ENCODE measurements at regions not wholly inside any gene's neighbourhood (a gene's known extent, or its start where the extent isn't known, plus 50 kb on each side); places are given as distances from the start of the nearest gene placed in this dataset.
"Not testable (repeated sequence)": the region's sequence is repeated elsewhere in the genome, so short reads cannot be mapped to it uniquely, and the experiment has no call there.

DNA sequence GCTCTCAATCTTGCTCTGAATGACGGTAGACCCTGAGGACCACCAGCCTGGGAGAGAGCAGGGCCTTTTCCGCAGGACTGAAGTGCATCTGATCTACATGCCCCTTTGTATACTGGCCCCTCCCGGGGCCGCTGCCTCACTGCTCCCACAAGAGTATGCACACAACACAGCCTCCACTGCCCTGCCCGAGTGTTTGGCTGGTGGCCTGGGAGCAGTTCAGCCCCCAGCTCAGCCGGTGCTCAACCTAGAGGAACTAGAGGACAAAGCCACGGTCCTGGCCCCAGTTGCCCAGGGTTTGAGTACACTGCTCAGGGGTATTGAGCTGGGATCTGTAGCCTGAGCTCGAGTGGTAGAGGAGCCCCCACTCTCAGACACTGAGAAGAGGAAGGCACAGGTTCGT lies 118.9 kb upstream of the CAB39 start:
- DNase-seq (ENCODE audit: low spot score) = no peak

DNA sequence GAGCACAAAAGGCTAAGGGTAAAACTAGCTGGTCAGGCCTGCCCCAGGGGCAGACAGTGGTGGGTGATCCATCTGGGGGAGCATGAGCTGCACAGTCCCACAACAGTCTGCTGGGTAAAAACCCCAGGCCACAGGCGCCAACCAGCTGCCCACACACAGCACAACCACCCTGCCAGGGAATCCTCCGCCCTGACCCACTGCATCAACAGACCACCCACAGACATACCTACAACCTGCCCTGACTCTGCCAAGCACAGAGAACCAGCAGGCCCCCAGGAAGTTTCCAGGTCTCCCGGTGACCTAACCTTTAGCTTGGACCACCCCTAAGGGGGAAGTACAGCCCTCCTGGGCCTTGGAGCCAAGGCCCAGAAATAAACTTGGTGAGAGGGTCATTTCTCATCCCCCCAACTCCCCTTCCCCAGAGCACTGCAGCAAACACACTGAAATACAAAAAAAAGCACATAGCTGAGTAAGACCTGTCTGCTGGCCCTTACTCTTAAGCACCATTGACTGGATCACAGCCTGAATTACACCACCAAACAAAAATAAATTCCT lies 118.3 kb upstream of the CAB39 start:
- no peak for DNase-seq (ENCODE audit: low spot score)

DNA sequence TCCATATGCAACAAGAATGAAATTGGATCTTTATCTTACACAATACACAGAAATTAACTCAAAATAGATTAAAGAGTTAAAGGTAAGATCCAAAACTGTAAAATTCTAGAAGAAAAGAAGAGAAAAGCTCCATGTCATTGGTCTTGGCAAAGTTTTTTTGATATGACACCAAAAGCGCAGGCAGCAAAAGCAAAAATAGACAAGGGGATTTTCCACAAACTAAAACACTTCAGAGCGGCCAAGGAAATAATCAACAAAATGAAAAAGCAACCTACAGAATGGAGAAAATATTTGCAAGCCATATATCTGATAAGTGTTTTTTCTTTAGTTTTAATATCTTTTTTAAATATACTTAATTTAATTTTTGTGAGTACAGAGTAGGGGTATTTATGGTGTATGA lies 112.8 kb upstream of the CAB39 start:
- no peak for DNase-seq (ENCODE audit: low spot score)

DNA sequence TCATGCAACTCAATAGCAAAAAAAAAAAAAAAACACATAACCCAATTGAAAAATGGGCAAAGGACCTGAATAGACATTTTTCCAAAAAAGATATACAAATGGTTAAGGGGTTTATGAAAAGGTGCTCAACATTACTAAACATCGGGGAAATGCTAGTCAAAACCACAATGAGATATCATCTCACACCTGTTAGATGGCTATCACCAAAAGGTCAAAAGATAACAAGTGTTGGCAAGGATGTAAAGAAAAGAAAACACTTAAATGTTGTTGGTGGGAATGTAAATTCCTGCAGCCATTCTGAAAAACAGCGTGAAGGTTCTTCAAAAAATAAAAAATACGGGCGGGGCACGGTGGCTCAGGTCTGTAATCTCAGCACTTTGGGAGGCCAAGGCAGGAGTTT lies 112.4 kb upstream of the CAB39 start:
- no peak for DNase-seq (ENCODE audit: low spot score)

- DNase-seq (ENCODE audit: low spot score) = no peak
These were observed 111.8 kb upstream of the CAB39 start for GRCh38 chr2:230600881-230601280.

DNA sequence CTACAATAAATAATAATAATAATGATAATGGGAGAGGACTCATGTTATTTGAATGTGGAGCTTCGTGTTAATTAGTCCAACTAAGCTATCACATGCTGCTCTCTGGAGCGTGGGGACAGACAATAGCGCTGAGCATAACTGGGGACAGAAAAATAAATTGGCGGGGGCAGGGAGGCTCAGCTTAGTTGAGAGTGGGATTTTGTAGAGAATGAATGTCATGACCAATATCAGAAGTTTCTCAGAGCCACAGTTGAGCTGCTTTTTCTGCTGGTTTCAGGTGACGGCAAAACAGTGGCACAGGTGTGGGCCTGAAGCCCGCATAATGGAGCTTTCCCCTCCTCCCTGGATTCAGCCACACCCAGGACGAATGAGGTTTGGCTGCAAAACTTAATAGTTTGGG lies 111.1 kb upstream of the CAB39 start:
- DNase-seq (ENCODE audit: low spot score) = no peak

DNA sequence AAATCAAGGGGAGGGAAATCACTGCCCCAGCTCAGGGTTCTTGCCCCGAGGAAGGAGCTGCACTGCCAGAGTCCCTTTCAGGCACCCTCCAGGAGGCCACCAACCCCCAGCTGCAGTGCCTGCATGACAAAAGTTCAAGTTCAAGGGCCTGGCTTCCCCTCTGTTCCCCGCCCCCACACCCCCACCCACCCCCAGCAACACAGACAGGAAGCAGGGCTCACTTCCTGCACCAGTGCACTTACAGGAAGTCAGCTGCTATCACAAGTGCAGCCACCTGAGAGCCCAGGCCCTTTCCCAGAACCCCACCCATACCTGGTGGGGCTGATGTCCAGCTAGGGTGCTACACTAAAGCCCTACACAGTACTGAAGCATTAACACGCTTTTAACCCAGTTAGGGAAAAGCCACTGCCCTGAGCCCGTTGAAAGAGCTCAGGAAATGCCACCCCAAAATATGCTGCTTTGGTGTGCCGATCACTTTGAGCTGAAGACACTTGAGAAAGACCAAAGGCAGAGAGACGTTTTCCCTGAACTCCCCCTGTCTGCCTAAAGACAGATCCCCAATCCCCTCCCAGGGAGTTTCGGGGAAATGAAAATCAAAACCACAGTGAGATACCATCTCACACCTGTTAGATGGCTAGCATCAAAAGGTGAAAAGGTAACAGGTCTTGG lies 109.9 kb upstream of the CAB39 start:
- no peak for DNase-seq (ENCODE audit: low spot score)

GRCh38 chr2:230603317-230603716 lies 109.3 kb upstream of the CAB39 start:
- DNase-seq (ENCODE audit: low spot score) = not testable (repeated sequence)

DNA sequence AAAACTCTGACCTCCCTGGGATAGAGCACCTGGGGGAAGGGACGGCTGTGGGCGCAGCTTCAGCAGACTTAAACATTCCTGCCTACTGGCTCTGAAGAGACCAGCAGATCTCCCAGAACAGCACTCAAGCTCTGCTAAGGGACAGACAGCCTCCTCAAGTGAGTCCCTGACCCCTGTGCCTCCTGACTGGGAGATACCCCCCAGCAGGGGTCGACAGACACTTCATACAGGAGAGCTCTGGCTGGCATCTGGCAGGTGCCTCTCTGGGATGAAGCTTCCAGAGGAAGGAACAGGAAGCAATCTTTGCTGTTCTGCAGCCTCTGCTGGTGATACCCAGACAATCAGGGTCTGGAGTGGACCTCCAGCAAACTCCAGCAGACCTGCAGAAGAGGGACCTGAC lies 108.5 kb upstream of the CAB39 start:
- DNase-seq (ENCODE audit: low spot score) = not testable (repeated sequence)

DNA sequence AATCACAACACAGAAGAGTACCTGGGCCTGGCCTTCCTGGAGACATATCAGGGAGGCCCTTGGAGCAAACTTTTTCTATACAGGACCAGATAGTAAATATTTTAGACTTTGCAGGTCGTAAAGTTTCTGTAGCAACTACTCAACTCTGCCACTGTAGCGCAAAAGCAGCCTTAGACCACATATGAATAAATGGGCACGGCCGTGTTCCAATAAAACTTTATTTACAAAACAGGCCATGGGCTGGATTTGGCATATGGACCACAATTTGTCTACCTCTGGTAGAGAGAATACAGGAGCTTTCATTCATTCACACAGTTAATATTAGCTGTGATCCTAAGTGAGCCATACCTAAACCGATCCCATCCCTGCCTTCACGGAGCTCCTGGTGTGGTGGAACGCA lies 98.6 kb upstream of the CAB39 start:
- DNase-seq (ENCODE audit: low spot score) = no peak

GRCh38 chr2:230614913-230615332 lies 97.7 kb upstream of the CAB39 start:
- DNase-seq (ENCODE audit: low spot score) = no peak

GRCh38 chr2:230617256-230617706 lies 95.4 kb upstream of the CAB39 start:
- not testable (repeated sequence) for DNase-seq (ENCODE audit: low spot score)

GRCh38 chr2:230619491-230619890 lies 93.2 kb upstream of the CAB39 start:
- DNase-seq (ENCODE audit: low spot score) = no peak

- DNase-seq (ENCODE audit: low spot score) = not testable (repeated sequence)
These were observed 87.4 kb upstream of the CAB39 start for GRCh38 chr2:230625220-230625619.

- not testable (repeated sequence) for DNase-seq (ENCODE audit: low spot score)
These were observed 85.6 kb upstream of the CAB39 start for GRCh38 chr2:230627091-230627490.

DNA sequence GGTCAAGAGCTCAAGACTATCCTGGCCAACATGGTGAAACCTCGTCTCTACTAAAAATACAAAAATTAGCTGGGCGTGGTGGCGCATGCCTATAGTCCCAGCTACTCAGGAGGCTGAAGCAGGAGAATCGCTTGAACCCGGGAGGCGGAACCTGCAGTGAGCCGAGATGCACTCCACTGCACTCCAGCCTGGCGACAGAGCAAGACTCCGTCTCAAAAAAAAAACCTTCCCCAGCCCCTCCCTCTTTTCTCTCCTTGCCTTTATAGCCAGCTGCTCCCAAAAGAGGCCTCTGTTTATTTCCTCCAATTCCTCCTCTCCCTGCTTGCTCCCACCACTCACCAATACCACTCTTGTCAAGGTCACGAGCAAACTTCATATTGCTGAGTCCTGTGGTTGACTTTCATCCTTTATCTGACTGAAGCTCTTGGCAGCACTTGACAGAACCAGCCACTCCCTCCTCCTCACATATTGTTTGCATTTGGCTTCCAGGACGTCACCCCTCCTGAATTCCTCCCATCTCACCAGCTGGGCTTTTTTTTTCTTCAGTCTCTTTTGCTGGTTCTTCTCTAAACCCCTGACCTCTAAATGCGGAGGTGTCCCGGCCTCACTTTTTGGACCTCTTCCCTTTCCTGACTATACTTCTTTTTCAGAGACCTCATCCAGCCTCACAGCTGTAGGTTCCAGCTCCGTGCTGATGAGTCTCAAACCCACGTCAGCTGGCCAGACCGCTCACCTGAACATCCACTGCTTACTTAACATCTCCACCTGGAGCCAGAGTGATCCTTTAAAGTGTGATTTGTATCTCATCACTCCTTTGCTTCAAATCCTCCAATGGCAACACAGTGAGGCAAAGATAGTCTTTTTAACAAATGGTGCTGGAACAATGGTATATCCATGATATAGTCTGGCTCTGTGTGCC lies 84.6 kb upstream of the CAB39 start:
- no peak for DNase-seq (ENCODE audit: low spot score)

- no peak for DNase-seq (ENCODE audit: low spot score)
These were observed 81.2 kb upstream of the CAB39 start for GRCh38 chr2:230631470-230631869.

DNA sequence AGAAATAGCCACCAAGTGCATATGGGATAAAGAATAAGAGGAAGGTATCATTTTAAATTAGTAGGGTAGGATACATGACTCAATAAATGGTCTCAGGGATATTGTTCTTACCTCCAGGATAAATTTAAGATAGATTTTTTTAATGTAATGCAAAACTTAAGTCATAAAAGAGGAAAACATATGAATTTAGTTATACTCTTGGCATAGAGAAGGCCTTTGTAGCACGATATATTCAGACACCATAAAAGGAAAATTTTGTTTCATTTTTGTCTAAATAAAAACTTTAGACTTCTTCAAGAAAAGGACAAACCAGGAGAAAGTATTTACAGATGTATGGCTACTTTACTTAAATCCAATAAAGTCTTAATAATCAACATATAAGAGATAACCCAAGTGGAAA lies 78.5 kb upstream of the CAB39 start:
- no peak for DNase-seq (ENCODE audit: low spot score)

DNA sequence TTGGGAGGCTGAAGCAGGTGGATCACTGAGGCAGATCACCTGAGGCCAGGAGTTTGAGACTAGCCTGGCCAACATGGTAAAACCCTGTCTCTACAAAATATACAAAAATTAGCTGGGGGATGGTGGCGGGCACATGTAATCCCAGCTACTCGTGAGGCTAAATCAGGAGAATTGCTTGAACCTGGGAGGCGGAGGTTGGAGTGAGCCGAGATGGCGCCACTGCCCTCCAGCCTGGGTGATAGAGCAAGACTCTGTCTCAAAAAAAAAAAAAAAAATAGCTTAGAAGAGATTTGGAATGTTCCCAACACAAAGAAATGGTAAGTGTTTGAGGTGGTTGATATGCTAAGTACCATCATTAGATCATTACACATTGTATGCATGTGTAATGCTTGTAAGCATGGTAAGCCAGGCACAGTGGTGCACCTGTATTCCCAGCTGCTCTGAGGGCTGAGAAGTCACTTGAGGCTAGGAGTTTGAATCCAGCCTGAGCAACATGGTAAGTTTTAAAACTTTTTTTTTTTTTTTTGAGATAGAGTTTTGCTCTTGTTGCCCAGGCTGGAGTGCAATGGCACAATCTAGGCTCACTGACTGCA lies 77.8 kb upstream of the CAB39 start:
- DNase-seq (ENCODE audit: low spot score) = not testable (repeated sequence)

- DNase-seq (ENCODE audit: low spot score) = no peak
These were observed 75.9 kb upstream of the CAB39 start for GRCh38 chr2:230636684-230637271.

- DNase-seq (ENCODE audit: low spot score) = not testable (repeated sequence)
These were observed 75.2 kb upstream of the CAB39 start for GRCh38 chr2:230637486-230637885.

DNA sequence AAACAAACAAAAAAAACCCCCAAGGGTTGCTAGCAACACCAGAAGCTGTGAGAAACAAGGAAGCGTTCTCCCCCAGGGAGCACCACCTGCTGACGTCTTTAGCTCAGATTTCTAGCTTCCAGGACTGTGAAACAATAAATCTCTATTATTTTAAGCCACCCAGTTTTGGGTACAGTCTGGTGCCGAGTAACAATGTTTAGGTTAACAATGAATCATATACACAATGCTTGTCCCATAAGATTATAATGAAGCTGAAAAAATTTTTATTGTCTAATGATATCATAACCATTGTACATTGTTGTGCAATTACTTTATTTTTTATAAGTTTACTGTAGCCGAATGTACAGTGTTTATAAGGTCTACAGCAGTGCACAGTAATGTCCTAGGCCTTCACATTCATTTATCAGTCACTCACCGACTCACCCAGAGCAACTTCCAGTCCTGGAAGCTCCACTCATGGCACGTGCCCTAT lies 72.1 kb upstream of the CAB39 start:
- DNase-seq (ENCODE audit: low spot score) = no peak

Data from pons (tissue), 1 donor.